Tibial nerve (tissue), 4 donors: ENCODE measurements at regions not wholly inside any gene's neighbourhood (a gene's known extent, or its start where the extent isn't known, plus 50 kb on each side); places are given as distances from the start of the nearest gene placed in this dataset.

Experiments used
- DNase-seq, 2 donors: peaks; one replicate each; pipeline ENCODE4 v3.0.0-alpha.2; 2019; ENCODE audit warnings: low spot score in 2 of 2
- H3K27ac ChIP-seq, 4 donors: fragments of 200-600 bp; sonication (generic) in 3 of 4; one replicate each; pipeline ENCODE4 v1.5.1; 2017 to 2019; ENCODE audit warnings: mild to moderate bottlenecking in 1 of 4
- H3K27me3 ChIP-seq, 2 donors: fragments of 200-600 bp; sonication (generic) in 1 of 2; one replicate each; pipeline versions ENCODE4 v1.5.1 to v1.6.0; 2017 to 2019
- H3K36me3 ChIP-seq, 3 donors: fragments of 200-600 bp; sonication (generic); one replicate each; pipeline ENCODE4 v1.5.1; 2018 to 2019
- H3K4me1 ChIP-seq, 4 donors: fragments of 200-600 bp; sonication (generic) in 3 of 4; one replicate each; pipeline ENCODE4 v1.5.1; 2017 to 2019
- H3K4me3 ChIP-seq, 4 donors: fragments of 200-600 bp; sonication (generic) in 3 of 4; one replicate each; pipeline ENCODE4 v1.5.1; 2017 to 2019; ENCODE audit warnings: mild to moderate bottlenecking in 1 of 4, moderate library complexity in 1 of 4
- H3K9me3 ChIP-seq, 4 donors: fragments of 200-600 bp; sonication (generic) in 3 of 4; one replicate each; pipeline ENCODE4 v1.5.1; 2017 to 2019
- CTCF ChIP-seq, 5 experiments: fragments of 200-600 bp in 3 of 5; fragments of 450-650 bp in 2 of 5; sonication (generic) in 3 of 5; IDR thresholded peaks; one replicate each; pipeline ENCODE4 v1.5.1; 2016 to 2019; ENCODE audit warnings: antibody characterized with exemption in 5 of 5, mild to moderate bottlenecking in 3 of 5, moderate library complexity in 2 of 5
- EP300 ChIP-seq, 2 donors: sonication (generic); formaldehyde crosslinking; IDR thresholded peaks; one replicate each; pipeline ENCODE4 v1.6.1; 2017; ENCODE audit warnings: antibody characterized with exemption in 2 of 2, mild to moderate bottlenecking in 1 of 2
- POLR2A ChIP-seq, 2 donors: fragments of 450-650 bp; IDR thresholded peaks; one replicate each; pipeline ENCODE4 v1.6.1; 2017; ENCODE audit warnings: antibody characterized with exemption in 2 of 2, mild to moderate bottlenecking in 2 of 2, moderate library complexity in 2 of 2
- WGBS, 2 donors: methylation state at CpG; one replicate each; pipeline ENCODE4 v1.1.5; 2018; 5-methylcytosine and 5-hydroxymethylcytosine counted together

- peaks cover 0 to 7% (median 2%) of the 10 kb centered on the region in 4 donors for H3K4me1 ChIP-seq
- no peaks in the 10 kb centered on the region for H3K27me3 ChIP-seq
- peaks cover 0 to 10% (median 0%) of the 10 kb centered on the region in 4 donors for H3K9me3 ChIP-seq
- DNase-seq: no peak
- H3K27ac ChIP-seq: no peak overlapping the region
- H3K36me3 ChIP-seq: no peaks in the 10 kb centered on the region
- no peak overlapping the region for H3K4me3 ChIP-seq
- no peak for TF ChIP-seq EP300 (IDR thresholded peaks at IDR 0.05)
- no peak for TF ChIP-seq POLR2A (IDR thresholded peaks at IDR 0.05)
- no peak for TF ChIP-seq CTCF (IDR thresholded peaks at IDR 0.05)
- 81 to 83% methylated on average over 3 of the region's 3 CpGs for WGBS, 2 donors
These were observed 68.6 kb upstream of the CPEB4 start for GRCh38 chr5:173819521-173819920.

GRCh38 chr5:173823274-173823644 lies 64.9 kb upstream of the CPEB4 start:
- no peaks in the 10 kb centered on the region for H3K27me3 ChIP-seq
- peaks cover 0 to 8% (median 2%) of the 10 kb centered on the region in 4 donors for H3K4me1 ChIP-seq
- H3K36me3 ChIP-seq: no peaks in the 10 kb centered on the region
- H3K27ac ChIP-seq: no peak overlapping the region
- no peak for TF ChIP-seq EP300 (IDR thresholded peaks at IDR 0.05)
- TF ChIP-seq POLR2A (IDR thresholded peaks at IDR 0.05): no peak
- no peak for TF ChIP-seq CTCF (IDR thresholded peaks at IDR 0.05)
- H3K9me3 ChIP-seq: peaks cover 0 to 10% (median 0%) of the 10 kb centered on the region in 4 donors
- no peak for DNase-seq
- H3K4me3 ChIP-seq: no peak overlapping the region

- TF ChIP-seq CTCF (IDR thresholded peaks at IDR 0.05) (no peak), EP300 (IDR thresholded peaks at IDR 0.05) (no peak), POLR2A (IDR thresholded peaks at IDR 0.05) (no peak)
- H3K4me1 ChIP-seq: peaks cover 0 to 8% (median 2%) of the 10 kb centered on the region in 4 donors
- no peak overlapping the region for H3K4me3 ChIP-seq
- no peaks in the 10 kb centered on the region for H3K36me3 ChIP-seq
- H3K9me3 ChIP-seq: peaks cover 0 to 10% (median 0%) of the 10 kb centered on the region in 4 donors
- no peak overlapping the region for H3K27ac ChIP-seq
- no peaks in the 10 kb centered on the region for H3K27me3 ChIP-seq
- no peak for DNase-seq
- 67 to 68% methylated on average over 10 of the region's 10 CpGs for WGBS, 2 donors
These were observed 64.2 kb upstream of the CPEB4 start for GRCh38 chr5:173823721-173824567.

DNA sequence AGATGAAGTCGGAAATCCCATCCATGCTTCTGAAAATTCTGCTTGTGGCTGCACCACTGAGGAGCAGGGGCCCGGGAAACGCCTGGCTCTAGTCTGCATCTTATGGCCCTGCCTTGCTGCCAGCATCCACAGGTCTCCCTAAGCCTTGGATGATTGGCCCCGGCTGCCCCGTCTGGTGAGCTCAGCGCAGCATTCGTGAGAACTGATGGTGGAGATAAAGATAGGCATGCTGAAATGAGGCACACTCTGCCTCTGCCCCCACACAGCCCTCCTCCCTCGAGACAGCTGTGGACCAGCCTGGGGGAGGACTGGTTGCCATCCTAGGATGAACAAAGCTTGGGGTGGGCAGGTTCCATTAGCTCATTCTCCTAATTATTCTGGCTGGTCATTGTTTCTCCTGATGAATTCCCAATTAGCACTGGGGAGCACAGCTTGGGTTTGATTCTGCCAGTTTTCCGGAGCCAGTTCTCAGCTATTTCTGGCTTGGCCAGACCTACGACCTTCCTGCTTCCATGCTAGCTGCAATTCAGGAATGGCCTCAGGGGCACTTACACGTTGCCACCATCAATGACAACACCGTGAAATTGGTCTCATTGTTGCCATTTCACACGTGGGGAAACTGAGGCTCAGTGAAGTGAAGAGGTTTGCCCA lies 62.8 kb upstream of the CPEB4 start:
- no peaks in the 10 kb centered on the region for H3K9me3 ChIP-seq
- no peaks in the 10 kb centered on the region for H3K27me3 ChIP-seq
- no peaks in the 10 kb centered on the region for H3K36me3 ChIP-seq
- DNase-seq: no peak
- peaks cover 0 to 8% (median 2%) of the 10 kb centered on the region in 4 donors for H3K4me1 ChIP-seq
- TF ChIP-seq POLR2A (IDR thresholded peaks at IDR 0.05) (no peak), EP300 (IDR thresholded peaks at IDR 0.05) (no peak)
- 53 to 61% methylated on average over 13 of the region's 13 CpGs for WGBS, 2 donors
- no peak overlapping the region for H3K27ac ChIP-seq
- H3K4me3 ChIP-seq: no peak overlapping the region

GRCh38 chr5:173826086-173826427 lies 62.1 kb upstream of the CPEB4 start:
- H3K4me1 ChIP-seq: peaks cover 0 to 8% (median 2%) of the 10 kb centered on the region in 4 donors
- H3K4me3 ChIP-seq: no peak overlapping the region
- no peak for DNase-seq
- no peaks in the 10 kb centered on the region for H3K9me3 ChIP-seq
- no peaks in the 10 kb centered on the region for H3K36me3 ChIP-seq
- TF ChIP-seq CTCF (IDR thresholded peaks at IDR 0.05) (no peak), EP300 (IDR thresholded peaks at IDR 0.05) (no peak), POLR2A (IDR thresholded peaks at IDR 0.05) (no peak)
- no peak overlapping the region for H3K27ac ChIP-seq
- WGBS, 2 donors: 79 to 88% methylated on average over 6 of the region's 6 CpGs
- no peaks in the 10 kb centered on the region for H3K27me3 ChIP-seq
